Tibial nerve (tissue), 4 donors: ENCODE measurements at regions not wholly inside any gene's neighbourhood (a gene's known extent, or its start where the extent isn't known, plus 50 kb on each side); places are given as distances from the start of the nearest gene placed in this dataset.

Experiments
- DNase-seq, 2 donors: peaks; one replicate each; pipeline ENCODE4 v3.0.0-alpha.2; 2019; ENCODE audit warnings: low spot score in 2 of 2
- H3K27ac ChIP-seq, 4 donors: fragments of 200-600 bp; sonication (generic) in 3 of 4; one replicate each; pipeline ENCODE4 v1.5.1; 2017 to 2019; ENCODE audit warnings: mild to moderate bottlenecking in 1 of 4
- H3K27me3 ChIP-seq, 2 donors: fragments of 200-600 bp; sonication (generic) in 1 of 2; one replicate each; pipeline versions ENCODE4 v1.5.1 to v1.6.0; 2017 to 2019
- H3K36me3 ChIP-seq, 3 donors: fragments of 200-600 bp; sonication (generic); one replicate each; pipeline ENCODE4 v1.5.1; 2018 to 2019
- H3K4me1 ChIP-seq, 4 donors: fragments of 200-600 bp; sonication (generic) in 3 of 4; one replicate each; pipeline ENCODE4 v1.5.1; 2017 to 2019
- H3K4me3 ChIP-seq, 4 donors: fragments of 200-600 bp; sonication (generic) in 3 of 4; one replicate each; pipeline ENCODE4 v1.5.1; 2017 to 2019; ENCODE audit warnings: mild to moderate bottlenecking in 1 of 4, moderate library complexity in 1 of 4
- H3K9me3 ChIP-seq, 4 donors: fragments of 200-600 bp; sonication (generic) in 3 of 4; one replicate each; pipeline ENCODE4 v1.5.1; 2017 to 2019
- EP300 ChIP-seq, 2 donors: sonication (generic); formaldehyde crosslinking; IDR thresholded peaks; one replicate each; pipeline ENCODE4 v1.6.1; 2017; ENCODE audit warnings: antibody characterized with exemption in 2 of 2, mild to moderate bottlenecking in 1 of 2
- POLR2A ChIP-seq, 2 donors: fragments of 450-650 bp; IDR thresholded peaks; one replicate each; pipeline ENCODE4 v1.6.1; 2017; ENCODE audit warnings: antibody characterized with exemption in 2 of 2, mild to moderate bottlenecking in 2 of 2, moderate library complexity in 2 of 2
- WGBS, 2 donors: methylation state at CpG; one replicate each; pipeline ENCODE4 v1.1.5; 2018; 5-methylcytosine and 5-hydroxymethylcytosine counted together
- TF ChIP-seq, protein P1 (sequence below), 5 experiments: fragments of 200-600 bp in 3 of 5; fragments of 450-650 bp in 2 of 5; sonication (generic) in 3 of 5; IDR thresholded peaks; one replicate each; pipeline ENCODE4 v1.5.1; 2016 to 2019; ENCODE audit warnings: antibody characterized with exemption in 5 of 5, mild to moderate bottlenecking in 3 of 5, moderate library complexity in 2 of 5

DNA sequence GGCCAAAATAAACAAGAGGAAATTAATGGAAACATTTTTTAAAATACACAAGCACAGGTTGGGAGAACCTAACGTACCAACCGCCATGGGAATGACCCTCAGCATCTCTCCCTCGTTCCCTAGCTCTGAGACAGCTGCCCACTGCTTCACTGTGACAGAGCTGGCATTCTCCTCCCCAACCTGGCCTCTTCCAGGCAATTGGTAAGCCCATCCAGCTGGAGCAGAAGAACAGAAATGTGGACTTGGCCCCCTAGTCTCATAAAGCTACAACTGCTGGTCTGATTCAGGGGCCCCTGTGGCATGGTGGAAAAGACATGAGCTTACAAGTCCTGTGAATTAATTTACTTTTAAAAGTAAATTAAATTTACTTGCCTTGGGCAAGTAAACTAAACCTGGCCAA, 245.1 kb downstream of the PTTG2 start:
- 40 to 56% methylated on average over 3 of the region's 3 CpGs for WGBS, 2 donors
- no peak for DNase-seq
- no peak overlapping the region for H3K4me3 ChIP-seq
- H3K4me1 ChIP-seq: peaks cover 0 to 3% (median 0%) of the 10 kb centered on the region in 4 donors
- H3K27ac ChIP-seq: no peak overlapping the region
- peaks cover 0 to 12% (median 0%) of the 10 kb centered on the region in 4 donors for H3K9me3 ChIP-seq
- H3K27me3 ChIP-seq: no peaks in the 10 kb centered on the region
- TF ChIP-seq EP300 (IDR thresholded peaks at IDR 0.05) (no peak), POLR2A (IDR thresholded peaks at IDR 0.05) (no peak)
- TF ChIP-seq, protein P1, sequence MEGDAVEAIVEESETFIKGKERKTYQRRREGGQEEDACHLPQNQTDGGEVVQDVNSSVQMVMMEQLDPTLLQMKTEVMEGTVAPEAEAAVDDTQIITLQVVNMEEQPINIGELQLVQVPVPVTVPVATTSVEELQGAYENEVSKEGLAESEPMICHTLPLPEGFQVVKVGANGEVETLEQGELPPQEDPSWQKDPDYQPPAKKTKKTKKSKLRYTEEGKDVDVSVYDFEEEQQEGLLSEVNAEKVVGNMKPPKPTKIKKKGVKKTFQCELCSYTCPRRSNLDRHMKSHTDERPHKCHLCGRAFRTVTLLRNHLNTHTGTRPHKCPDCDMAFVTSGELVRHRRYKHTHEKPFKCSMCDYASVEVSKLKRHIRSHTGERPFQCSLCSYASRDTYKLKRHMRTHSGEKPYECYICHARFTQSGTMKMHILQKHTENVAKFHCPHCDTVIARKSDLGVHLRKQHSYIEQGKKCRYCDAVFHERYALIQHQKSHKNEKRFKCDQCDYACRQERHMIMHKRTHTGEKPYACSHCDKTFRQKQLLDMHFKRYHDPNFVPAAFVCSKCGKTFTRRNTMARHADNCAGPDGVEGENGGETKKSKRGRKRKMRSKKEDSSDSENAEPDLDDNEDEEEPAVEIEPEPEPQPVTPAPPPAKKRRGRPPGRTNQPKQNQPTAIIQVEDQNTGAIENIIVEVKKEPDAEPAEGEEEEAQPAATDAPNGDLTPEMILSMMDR (IDR thresholded peaks at IDR 0.05): no peak
- no peaks in the 10 kb centered on the region for H3K36me3 ChIP-seq

DNA sequence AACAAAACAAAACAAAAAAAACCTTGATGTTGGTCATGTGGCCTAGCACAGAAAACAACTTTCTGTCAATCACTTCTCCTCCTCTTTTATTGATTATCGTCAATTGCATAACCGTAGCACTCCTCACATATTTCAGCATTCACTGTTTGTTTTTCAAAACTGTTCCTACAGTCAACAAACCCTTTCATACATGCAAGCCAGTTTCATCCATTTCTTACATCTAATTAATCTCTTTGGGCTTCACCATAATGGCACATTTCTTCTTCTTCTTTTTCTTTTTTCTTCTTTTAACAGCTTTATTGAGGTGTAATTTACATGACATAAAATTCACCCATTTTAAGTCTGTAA, 246.9 kb downstream of the PTTG2 start:
- Histone ChIP-seq H3K27ac (no peak overlapping the region), H3K4me3 (no peak overlapping the region), H3K9me3 (peaks cover 0 to 12% (median 0%) of the 10 kb centered on the region in 4 donors), H3K27me3 (no peaks in the 10 kb centered on the region), H3K4me1 (peaks cover 0 to 21% (median 5%) of the 10 kb centered on the region in 4 donors), H3K36me3 (no peaks in the 10 kb centered on the region)
- no peak for DNase-seq
- WGBS, 2 donors: 89 to 91% methylated on average over 2 of the region's 2 CpGs
- TF ChIP-seq EP300 (IDR thresholded peaks at IDR 0.05): no peak
- TF ChIP-seq POLR2A (IDR thresholded peaks at IDR 0.05): no peak
- TF ChIP-seq, protein P1 (IDR thresholded peaks at IDR 0.05): no peak

DNA sequence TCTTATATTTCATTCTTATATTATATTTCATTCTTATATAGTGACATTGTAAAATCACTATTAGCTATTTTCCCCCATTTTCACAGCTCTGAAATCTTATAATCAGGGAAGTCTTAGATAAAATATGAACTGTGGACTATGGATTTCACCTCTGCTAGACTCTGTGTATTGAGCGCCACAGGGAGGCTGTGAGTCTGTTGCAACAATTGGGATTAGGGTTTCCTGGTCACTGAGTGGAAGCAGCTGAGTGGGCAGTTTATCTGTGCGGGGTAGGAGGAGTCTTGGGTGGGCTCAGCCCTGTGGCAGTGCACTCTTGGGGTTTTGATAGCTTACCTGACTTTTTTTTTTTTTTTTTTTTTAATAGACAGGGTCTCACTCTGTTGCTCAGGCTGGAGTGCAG, 249.5 kb downstream of the PTTG2 start:
- TF ChIP-seq EP300 (IDR thresholded peaks at IDR 0.05): no peak
- TF ChIP-seq, protein P1 (IDR thresholded peaks at IDR 0.05): no peak
- no peak for TF ChIP-seq POLR2A (IDR thresholded peaks at IDR 0.05)
- H3K27ac ChIP-seq: no peak overlapping the region
- peaks cover 0 to 21% (median 5%) of the 10 kb centered on the region in 4 donors for H3K4me1 ChIP-seq
- H3K9me3 ChIP-seq: no peaks in the 10 kb centered on the region
- no peaks in the 10 kb centered on the region for H3K36me3 ChIP-seq
- no peak overlapping the region for H3K4me3 ChIP-seq
- WGBS, 2 donors: 83 to 93% methylated on average over 2 of the region's 2 CpGs
- no peak for DNase-seq
- no peaks in the 10 kb centered on the region for H3K27me3 ChIP-seq

DNA sequence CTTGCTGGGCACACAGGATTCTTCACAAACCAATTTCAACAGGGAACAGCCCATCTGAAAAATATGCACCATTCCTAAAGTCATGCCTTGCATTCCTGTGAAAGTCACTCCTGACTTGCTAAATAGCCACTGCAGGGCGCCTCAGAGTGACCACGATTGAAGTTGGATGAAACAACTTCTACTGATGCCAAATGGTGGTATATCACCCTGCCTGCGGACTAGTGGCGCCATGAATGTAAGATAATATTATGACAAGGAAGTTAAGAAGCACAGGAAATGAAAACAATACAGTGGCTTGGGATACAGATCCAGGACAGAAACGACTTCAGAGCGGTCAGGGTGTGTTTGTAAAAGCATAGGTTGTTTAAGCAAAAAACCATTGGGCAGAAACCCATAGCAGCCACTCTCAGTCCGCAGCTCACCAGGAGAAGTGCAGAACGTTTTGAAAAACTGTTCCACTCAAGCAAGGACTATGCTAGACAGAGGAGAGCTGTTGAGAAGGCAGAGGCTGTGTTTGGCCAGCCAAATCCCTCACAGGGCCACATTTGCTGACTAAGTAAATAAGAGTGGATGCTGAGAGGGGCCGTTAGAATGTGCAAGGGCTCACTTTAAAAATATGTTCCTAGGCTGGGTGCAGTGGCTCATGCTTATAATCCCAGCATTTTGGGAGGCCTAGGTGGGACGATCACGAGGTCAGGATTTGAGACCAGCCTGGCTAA, 250.4 kb downstream of the PTTG2 start:
- WGBS, 2 donors: 56 to 59% methylated on average over 11 of the region's 11 CpGs
- Histone ChIP-seq H3K9me3 (peaks cover 0 to 6% (median 0%) of the 10 kb centered on the region in 4 donors), H3K4me3 (no peak overlapping the region), H3K27me3 (no peaks in the 10 kb centered on the region), H3K4me1 (peaks cover 0 to 21% (median 5%) of the 10 kb centered on the region in 4 donors), H3K27ac (no peak overlapping the region), H3K36me3 (no peaks in the 10 kb centered on the region)
- TF ChIP-seq, protein P1 (IDR thresholded peaks at IDR 0.05): no peak
- TF ChIP-seq EP300 (IDR thresholded peaks at IDR 0.05) (no peak), POLR2A (IDR thresholded peaks at IDR 0.05) (no peak)
- no peak for DNase-seq

DNA sequence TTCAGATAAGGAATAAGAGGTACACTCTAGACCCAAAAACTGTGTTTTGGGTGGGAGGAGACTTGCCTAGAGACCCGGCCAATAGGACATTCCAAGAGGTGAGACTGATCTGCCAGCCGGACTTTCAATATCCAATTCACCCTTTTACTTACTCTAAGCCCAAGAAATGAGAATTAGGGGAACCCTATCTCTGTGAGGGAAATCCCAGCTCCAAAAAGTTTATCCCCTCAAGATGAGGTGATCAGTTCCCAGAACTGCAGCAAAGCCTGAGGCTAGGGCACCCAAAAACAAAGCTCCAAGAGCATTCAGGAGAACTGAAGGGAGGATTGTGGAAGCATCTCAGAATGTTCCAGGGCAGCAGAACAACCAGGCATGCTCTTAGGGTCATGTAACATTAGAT, 251.7 kb downstream of the PTTG2 start:
- TF ChIP-seq POLR2A (IDR thresholded peaks at IDR 0.05) (no peak), EP300 (IDR thresholded peaks at IDR 0.05) (no peak)
- TF ChIP-seq, protein P1 (IDR thresholded peaks at IDR 0.05): no peak
- H3K9me3 ChIP-seq: peaks cover 0 to 6% (median 0%) of the 10 kb centered on the region in 4 donors
- peaks cover 0 to 21% (median 5%) of the 10 kb centered on the region in 4 donors for H3K4me1 ChIP-seq
- no peaks in the 10 kb centered on the region for H3K27me3 ChIP-seq
- WGBS, 2 donors: 38 to 61% methylated on average over 2 of the region's 2 CpGs
- H3K27ac ChIP-seq: peak overlapping the region in 1 of 4 donors; percentile 44
- H3K4me3 ChIP-seq: no peak overlapping the region
- no peaks in the 10 kb centered on the region for H3K36me3 ChIP-seq
- DNase-seq: no peak
